Suprapubic skin (tissue), 4 donors: ENCODE measurements at regions not wholly inside any gene's neighbourhood (a gene's known extent, or its start where the extent isn't known, plus 50 kb on each side); places are given as distances from the start of the nearest gene placed in this dataset.

Experiments
- DNase-seq, 2 donors: peaks; one replicate each; pipeline ENCODE4 v3.0.0-alpha.2; 2019; ENCODE audit warnings: low spot score in 2 of 2
- H3K27ac ChIP-seq: fragments of 200-600 bp; sonication (generic); one replicate; pipeline ENCODE4 v1.5.1; 2019
- H3K27me3 ChIP-seq: fragments of 200-600 bp; sonication (generic); one replicate; pipeline ENCODE4 v1.5.1; 2019
- H3K36me3 ChIP-seq: fragments of 200-600 bp; sonication (generic); one replicate; pipeline ENCODE4 v1.5.1; 2019
- H3K4me1 ChIP-seq: fragments of 200-600 bp; sonication (generic); one replicate; pipeline ENCODE4 v1.5.1; 2019
- H3K4me3 ChIP-seq: fragments of 200-600 bp; sonication (generic); one replicate; pipeline ENCODE4 v1.5.1; 2019; ENCODE audit warnings: mild to moderate bottlenecking
- H3K9me3 ChIP-seq: fragments of 200-600 bp; sonication (generic); one replicate; pipeline ENCODE4 v1.5.1; 2019
- EP300 ChIP-seq: sonication (generic); formaldehyde crosslinking; IDR thresholded peaks from one replicate; pipeline ENCODE4 v1.6.1; 2017; ENCODE audit warnings: antibody characterized with exemption
- POLR2A ChIP-seq, 2 donors: fragments of 450-650 bp; IDR thresholded peaks; one replicate each; pipeline ENCODE4 v1.6.1; 2017; ENCODE audit warnings: antibody characterized with exemption in 2 of 2, mild to moderate bottlenecking in 2 of 2, moderate library complexity in 2 of 2
- POLR2AphosphoS5 ChIP-seq, 3 donors: sonication (generic); formaldehyde crosslinking; IDR thresholded peaks; one replicate each; pipeline ENCODE4 v1.6.1; 2017; ENCODE audit warnings: antibody characterized with exemption in 3 of 3
- WGBS: methylation state at CpG from one replicate; pipeline ENCODE4 v1.1.5; 2018; 5-methylcytosine and 5-hydroxymethylcytosine counted together
- TF ChIP-seq, protein P1 (sequence below), 2 donors: fragments of 200-600 bp in 1 of 2; fragments of 450-650 bp in 1 of 2; sonication (generic) in 1 of 2; IDR thresholded peaks; one replicate each; pipeline ENCODE4 v1.5.1; 2016 to 2019; ENCODE audit warnings: antibody characterized with exemption in 2 of 2, mild to moderate bottlenecking in 1 of 2, moderate library complexity in 1 of 2

DNA sequence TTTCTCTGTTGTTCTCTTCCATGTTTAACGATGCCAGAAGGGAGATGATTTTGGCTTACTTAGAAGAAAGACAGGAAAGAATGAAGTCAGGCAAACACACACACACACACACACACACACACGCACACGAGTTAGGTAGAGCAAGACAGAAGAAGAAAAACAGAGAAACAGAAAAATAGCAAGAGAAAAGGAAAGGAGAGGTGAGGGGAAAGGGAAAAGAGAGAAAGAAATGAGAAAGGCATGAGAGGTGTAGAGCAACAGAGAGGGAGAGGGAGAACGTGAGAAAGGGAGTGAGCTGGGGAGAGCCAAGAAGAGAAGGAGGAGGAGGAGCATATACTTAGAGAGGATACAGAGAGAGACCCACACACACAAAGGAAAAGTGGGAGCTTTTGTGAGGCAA is 385.3 kb downstream of the DOK5 start:
- Histone ChIP-seq H3K36me3 (no peaks in the 10 kb centered on the region), H3K27ac (no peak overlapping the region), H3K9me3 (no peaks in the 10 kb centered on the region), H3K4me1 (no peaks in the 10 kb centered on the region), H3K27me3 (no peaks in the 10 kb centered on the region), H3K4me3 (no peak overlapping the region)
- 45% methylated on average over 4 of the region's 4 CpGs for WGBS
- no peak for TF ChIP-seq EP300
- no peak for TF ChIP-seq POLR2AphosphoS5 (IDR thresholded peaks at IDR 0.05)
- TF ChIP-seq, protein P1, sequence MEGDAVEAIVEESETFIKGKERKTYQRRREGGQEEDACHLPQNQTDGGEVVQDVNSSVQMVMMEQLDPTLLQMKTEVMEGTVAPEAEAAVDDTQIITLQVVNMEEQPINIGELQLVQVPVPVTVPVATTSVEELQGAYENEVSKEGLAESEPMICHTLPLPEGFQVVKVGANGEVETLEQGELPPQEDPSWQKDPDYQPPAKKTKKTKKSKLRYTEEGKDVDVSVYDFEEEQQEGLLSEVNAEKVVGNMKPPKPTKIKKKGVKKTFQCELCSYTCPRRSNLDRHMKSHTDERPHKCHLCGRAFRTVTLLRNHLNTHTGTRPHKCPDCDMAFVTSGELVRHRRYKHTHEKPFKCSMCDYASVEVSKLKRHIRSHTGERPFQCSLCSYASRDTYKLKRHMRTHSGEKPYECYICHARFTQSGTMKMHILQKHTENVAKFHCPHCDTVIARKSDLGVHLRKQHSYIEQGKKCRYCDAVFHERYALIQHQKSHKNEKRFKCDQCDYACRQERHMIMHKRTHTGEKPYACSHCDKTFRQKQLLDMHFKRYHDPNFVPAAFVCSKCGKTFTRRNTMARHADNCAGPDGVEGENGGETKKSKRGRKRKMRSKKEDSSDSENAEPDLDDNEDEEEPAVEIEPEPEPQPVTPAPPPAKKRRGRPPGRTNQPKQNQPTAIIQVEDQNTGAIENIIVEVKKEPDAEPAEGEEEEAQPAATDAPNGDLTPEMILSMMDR (IDR thresholded peaks at IDR 0.05): no peak
- TF ChIP-seq POLR2A (IDR thresholded peaks at IDR 0.05): no peak
- no peak for DNase-seq

GRCh38 chr20:54856202-54856601 is 380.8 kb downstream of the DOK5 start:
- no peak for DNase-seq
- Histone ChIP-seq H3K4me1 (no peaks in the 10 kb centered on the region), H3K36me3 (no peaks in the 10 kb centered on the region), H3K4me3 (no peak overlapping the region), H3K27me3 (no peaks in the 10 kb centered on the region), H3K27ac (no peak overlapping the region), H3K9me3 (no peaks in the 10 kb centered on the region)
- 92% methylated on average over 2 of the region's 2 CpGs for WGBS
- TF ChIP-seq POLR2A (IDR thresholded peaks at IDR 0.05): no peak
- TF ChIP-seq EP300: no peak
- TF ChIP-seq, protein P1 (IDR thresholded peaks at IDR 0.05): no peak
- TF ChIP-seq POLR2AphosphoS5 (IDR thresholded peaks at IDR 0.05): no peak

DNA sequence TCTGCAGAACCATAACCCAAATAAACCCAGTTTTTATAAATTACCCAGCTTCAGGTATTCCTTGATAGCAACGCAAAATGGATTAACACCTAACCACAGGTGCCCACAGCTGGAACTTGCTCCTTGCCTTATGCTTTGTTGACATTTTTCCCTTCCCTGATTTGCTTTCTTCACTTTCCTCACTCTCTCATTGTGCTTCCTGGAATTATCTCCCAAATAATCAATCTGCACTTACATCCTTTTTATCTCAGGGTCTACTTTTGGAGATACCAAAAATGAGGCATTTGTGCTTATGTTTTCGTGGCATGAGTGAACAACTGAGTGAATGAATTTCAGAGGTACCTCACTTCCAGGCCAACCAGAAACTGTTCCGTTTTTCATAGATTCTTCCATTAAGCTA is 374.3 kb downstream of the DOK5 start:
- TF ChIP-seq EP300: no peak
- TF ChIP-seq POLR2A (IDR thresholded peaks at IDR 0.05): no peak
- TF ChIP-seq, protein P1 (IDR thresholded peaks at IDR 0.05): no peak
- no peak for TF ChIP-seq POLR2AphosphoS5 (IDR thresholded peaks at IDR 0.05)
- Histone ChIP-seq H3K36me3 (no peaks in the 10 kb centered on the region), H3K9me3 (no peaks in the 10 kb centered on the region), H3K4me1 (no peaks in the 10 kb centered on the region), H3K4me3 (no peak overlapping the region), H3K27me3 (no peaks in the 10 kb centered on the region), H3K27ac (no peak overlapping the region)
- DNase-seq: no peak
- WGBS: 82% methylated on average over 3 of the region's 3 CpGs

DNA sequence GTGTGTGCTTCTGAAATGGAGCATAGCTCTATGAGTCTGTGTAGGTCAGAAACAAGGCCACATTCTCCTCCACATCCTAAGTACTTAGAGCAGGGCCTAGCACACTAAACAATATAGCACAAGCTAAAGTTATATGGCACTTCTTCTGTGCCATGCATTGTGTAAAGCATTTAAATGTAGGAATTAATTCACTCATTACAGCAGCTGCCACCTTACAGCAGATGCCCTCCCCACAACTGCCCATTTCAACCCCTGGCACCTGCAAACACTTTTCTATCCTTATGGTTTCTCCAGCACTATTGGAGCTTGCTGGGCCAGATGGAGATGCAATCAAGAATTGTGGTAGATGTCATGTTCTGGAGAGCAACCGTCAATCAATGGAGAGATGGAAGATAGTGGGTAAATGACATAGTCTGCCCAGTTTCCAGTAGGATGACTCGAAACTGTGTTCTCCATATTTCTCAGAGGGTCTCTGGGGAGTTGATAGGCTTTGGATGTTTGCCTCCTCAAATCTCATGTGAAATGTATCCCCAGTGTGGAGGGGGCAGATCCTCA is 373.7 kb downstream of the DOK5 start:
- Histone ChIP-seq H3K4me3 (no peak overlapping the region), H3K36me3 (no peaks in the 10 kb centered on the region), H3K9me3 (no peaks in the 10 kb centered on the region), H3K27ac (no peak overlapping the region), H3K27me3 (no peaks in the 10 kb centered on the region), H3K4me1 (no peaks in the 10 kb centered on the region)
- TF ChIP-seq, protein P1 (IDR thresholded peaks at IDR 0.05): no peak
- no peak for TF ChIP-seq POLR2A (IDR thresholded peaks at IDR 0.05)
- no peak for TF ChIP-seq EP300
- TF ChIP-seq POLR2AphosphoS5 (IDR thresholded peaks at IDR 0.05): no peak
- DNase-seq: no peak
- WGBS: 95% methylated on average over 2 of the region's 2 CpGs

DNA sequence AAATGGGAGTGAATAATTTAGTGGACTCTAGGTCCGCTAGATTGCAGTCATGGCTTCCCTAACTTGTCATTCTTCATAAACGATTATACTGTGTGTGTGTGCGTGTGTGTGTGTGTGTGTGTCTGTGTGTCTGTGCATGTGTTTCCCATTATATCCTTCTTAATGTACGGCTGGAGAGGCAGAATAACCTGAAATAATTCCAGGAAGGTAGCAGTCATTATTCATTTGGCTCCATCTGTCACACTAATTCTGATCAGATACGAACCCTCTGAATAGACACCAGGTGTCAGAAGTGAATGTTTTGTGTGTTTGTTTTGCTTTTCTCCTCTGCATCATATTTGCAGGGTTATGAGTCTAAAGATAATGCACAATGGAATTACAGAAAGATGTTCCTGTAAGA is 372.9 kb downstream of the DOK5 start:
- Histone ChIP-seq H3K4me3 (no peak overlapping the region), H3K27ac (no peak overlapping the region), H3K27me3 (no peaks in the 10 kb centered on the region), H3K4me1 (no peaks in the 10 kb centered on the region), H3K9me3 (no peaks in the 10 kb centered on the region), H3K36me3 (no peaks in the 10 kb centered on the region)
- DNase-seq: no peak
- WGBS: 58% methylated on average over 5 of the region's 5 CpGs
- TF ChIP-seq POLR2AphosphoS5 (IDR thresholded peaks at IDR 0.05) (no peak), EP300 (no peak), POLR2A (IDR thresholded peaks at IDR 0.05) (no peak)
- TF ChIP-seq, protein P1 (IDR thresholded peaks at IDR 0.05): no peak
